Activated CD8-positive, alpha-beta T cell treated with anti-CD3 and anti-CD28 coated beads for 36 hours (primary cell): ENCODE measurements at regions not wholly inside any gene's neighbourhood (a gene's known extent, or its start where the extent isn't known, plus 50 kb on each side); places are given as distances from the start of the nearest gene placed in this dataset.

Source experiments
- ATAC-seq: fragments of 200-7000 bp; cut with Tn5 transposase; one replicate; pipeline ENCODE4 v1.10.0; 2021; ENCODE audit warnings: mild to moderate bottlenecking, moderate library complexity
- CTCF ChIA-PET: fragments of 350-600 bp; sonication (Branson Sonifier 250); formaldehyde crosslinking; loops from one replicate; lab custom pipeline; 2021; ENCODE audit warnings: antibody characterized with exemption; lab: Charles Lee
- POLR2A ChIA-PET: fragments of 350-600 bp; sonication (Branson Sonifier 250); formaldehyde crosslinking; loops from one replicate; lab custom pipeline; 2021; ENCODE audit warnings: antibody characterized with exemption; lab: Charles Lee
- DNase-seq: peaks from one replicate; pipeline ENCODE4 v3.0.0-alpha.2; 2020
- H3K27ac Mint-ChIP-seq: one replicate; pipeline ENCODE4 v1.8.0; 2021; ENCODE audit warnings: mild to moderate bottlenecking, mixed read lengths
- H3K27me3 Mint-ChIP-seq: one replicate; pipeline ENCODE4 v1.8.0; 2021; ENCODE audit warnings: mixed read lengths
- H3K36me3 Mint-ChIP-seq: one replicate; pipeline ENCODE4 v1.8.0; 2021; ENCODE audit warnings: low read depth, mixed read lengths
- H3K4me1 Mint-ChIP-seq: one replicate; pipeline ENCODE4 v1.8.0; 2021; ENCODE audit warnings: low read depth, mixed read lengths
- H3K4me3 Mint-ChIP-seq: one replicate; pipeline ENCODE4 v1.8.0; 2021; ENCODE audit warnings: mild to moderate bottlenecking, moderate library complexity, mixed read lengths
- H3K9me3 Mint-ChIP-seq: one replicate; pipeline ENCODE4 v1.8.0; 2021; ENCODE audit warnings: mixed read lengths
- CTCF ChIP-seq: fragments of 200-600 bp; IDR thresholded peaks from one replicate; pipeline ENCODE4 v1.8.0; 2022; ENCODE audit warnings: antibody characterized with exemption, mild to moderate bottlenecking
- intact Hi-C: fragments of 100-400 bp; cut with micrococcal nuclease; formaldehyde crosslinking; loops from one replicate; pipeline ENCODE4 v1.10.0; 2022

GRCh38 chr11:92390783-92391182 is 166.2 kb downstream of the FAT3 start:
- ATAC-seq (no peak), DNase-seq (no peak)
- Mint-ChIP-seq H3K4me1 (no peaks in the 10 kb centered on the region), H3K36me3 (no peaks in the 10 kb centered on the region), H3K27me3 (no peaks in the 10 kb centered on the region), H3K4me3 (no peak overlapping the region), H3K27ac (no peak overlapping the region), H3K9me3 (no peaks in the 10 kb centered on the region)
- TF ChIP-seq CTCF: no peak
- intact Hi-C loops: no loop called here
- POLR2A ChIA-PET: no interaction called here
- CTCF ChIA-PET: no interaction called here

- ATAC-seq (no peak), DNase-seq (no peak)
- Mint-ChIP-seq H3K27me3 (no peaks in the 10 kb centered on the region), H3K4me3 (no peak overlapping the region), H3K27ac (no peak overlapping the region), H3K9me3 (no peaks in the 10 kb centered on the region), H3K4me1 (no peaks in the 10 kb centered on the region), H3K36me3 (no peaks in the 10 kb centered on the region)
- POLR2A ChIA-PET: no interaction called here
- intact Hi-C loops: no loop called here
- CTCF ChIA-PET: no interaction called here
- TF ChIP-seq CTCF: no peak
Observed at GRCh38 chr11:92391364-92391763, 166.7 kb downstream of the FAT3 start.

GRCh38 chr11:92391808-92392207 is 167.2 kb downstream of the FAT3 start:
- Mint-ChIP-seq H3K27ac (no peak overlapping the region), H3K27me3 (no peaks in the 10 kb centered on the region), H3K4me1 (no peaks in the 10 kb centered on the region), H3K4me3 (no peak overlapping the region), H3K9me3 (no peaks in the 10 kb centered on the region), H3K36me3 (no peaks in the 10 kb centered on the region)
- CTCF ChIA-PET: no interaction called here
- no peak for TF ChIP-seq CTCF
- POLR2A ChIA-PET: no interaction called here
- intact Hi-C loops: no loop called here
- DNase-seq (no peak), ATAC-seq (no peak)

- POLR2A ChIA-PET: no interaction called here
- no peaks in the 10 kb centered on the region for H3K36me3 Mint-ChIP-seq
- TF ChIP-seq CTCF: no peak
Observed at GRCh38 chr11:92393218-92393617, 168.6 kb downstream of the FAT3 start.

GRCh38 chr11:92396133-92396532 is 171.5 kb downstream of the FAT3 start:
- no peaks in the 10 kb centered on the region for H3K36me3 Mint-ChIP-seq
- no peak overlapping the region for H3K4me3 Mint-ChIP-seq
- intact Hi-C loops: no loop called here
- no peak overlapping the region for H3K27ac Mint-ChIP-seq
- ATAC-seq (no peak), DNase-seq (no peak)
- CTCF ChIA-PET: no interaction called here
- H3K27me3 Mint-ChIP-seq: no peaks in the 10 kb centered on the region
- no peaks in the 10 kb centered on the region for H3K4me1 Mint-ChIP-seq
- H3K9me3 Mint-ChIP-seq: no peaks in the 10 kb centered on the region
- POLR2A ChIA-PET: no interaction called here
- no peak for TF ChIP-seq CTCF

More at GRCh38 chr11:92393218-92393617, 168.6 kb downstream of the FAT3 start:
- Mint-ChIP-seq H3K27me3 (no peaks in the 10 kb centered on the region), H3K27ac (no peak overlapping the region), H3K4me1 (no peaks in the 10 kb centered on the region), H3K4me3 (no peak overlapping the region), H3K9me3 (no peaks in the 10 kb centered on the region)
- intact Hi-C loops: no loop called here
- CTCF ChIA-PET: no interaction called here
- DNase-seq: no peak
- no peak for ATAC-seq
